GM21576 (cell line): ENCODE measurements at regions not wholly inside any gene's neighbourhood (a gene's known extent, or its start where the extent isn't known, plus 50 kb on each side); places are given as distances from the start of the nearest gene placed in this dataset.

Source experiments
- ATAC-seq: cut with Tn5 transposase; IDR thresholded peaks from one replicate; pipeline ENCODE4 v1.9.1; 2021; ENCODE audit warnings: mild to moderate bottlenecking, moderate library complexity; ENCODE audit not compliant: unreplicated experiment

GRCh38 chr6:84528201-84528600 is 236.2 kb downstream of the TBX18 start:
- ATAC-seq: no peak

- no peak for ATAC-seq
Measured at GRCh38 chr6:84526631-84527030, 237.8 kb downstream of the TBX18 start.

- ATAC-seq: no peak
Measured at GRCh38 chr6:84525907-84526306, 238.5 kb downstream of the TBX18 start.

- ATAC-seq: no peak
Measured at GRCh38 chr6:84524636-84525035, 239.8 kb downstream of the TBX18 start.

GRCh38 chr6:84522135-84522549 is 242.3 kb downstream of the TBX18 start:
- no peak for ATAC-seq

- ATAC-seq: no peak
Measured at GRCh38 chr6:84521511-84521910, 242.9 kb downstream of the TBX18 start.

- ATAC-seq: no peak
Measured at GRCh38 chr6:84517741-84518530, 246.5 kb downstream of the TBX18 start.

- no peak for ATAC-seq
Measured at GRCh38 chr6:84516154-84516553, 248.2 kb downstream of the TBX18 start.

GRCh38 chr6:84515067-84515466 is 249.3 kb downstream of the TBX18 start:
- ATAC-seq: no peak

- no peak for ATAC-seq
Measured at GRCh38 chr6:84514089-84514971, 250.1 kb downstream of the TBX18 start.

- no peak for ATAC-seq
Measured at GRCh38 chr6:84512391-84512790, 252.0 kb downstream of the TBX18 start.

- ATAC-seq: no peak
Measured at GRCh38 chr6:84511929-84512328, 252.5 kb downstream of the TBX18 start.

- ATAC-seq: no peak
Measured at GRCh38 chr6:84508981-84509380, 255.4 kb downstream of the TBX18 start.

GRCh38 chr6:84508334-84508733 is 256.1 kb downstream of the TBX18 start:
- ATAC-seq: no peak

- no peak for ATAC-seq
Measured at GRCh38 chr6:84504025-84504424, 260.4 kb downstream of the TBX18 start.

GRCh38 chr6:84501315-84501714 is 263.1 kb downstream of the TBX18 start:
- no peak for ATAC-seq

- no peak for ATAC-seq
Measured at GRCh38 chr6:84500726-84501125, 263.7 kb downstream of the TBX18 start.

GRCh38 chr6:84498905-84499304 is 265.5 kb downstream of the TBX18 start:
- no peak for ATAC-seq

- ATAC-seq: no peak
Measured at GRCh38 chr6:84492241-84493165, 265.1 kb upstream of the CEP162 start.

- ATAC-seq: no peak
Measured at GRCh38 chr6:84489598-84489997, 262.2 kb upstream of the CEP162 start.

- no peak for ATAC-seq
Measured at GRCh38 chr6:84486526-84486925, 259.1 kb upstream of the CEP162 start.
